ENCODE measurements at regions not wholly inside any gene's neighbourhood (a gene's known extent, or its start where the extent isn't known, plus 50 kb on each side); places are given as distances from the start of the nearest gene placed in this dataset.
"Not testable (repeated sequence)": the region's sequence is repeated elsewhere in the genome, so short reads cannot be mapped to it uniquely, and the experiment has no call there.

DNA sequence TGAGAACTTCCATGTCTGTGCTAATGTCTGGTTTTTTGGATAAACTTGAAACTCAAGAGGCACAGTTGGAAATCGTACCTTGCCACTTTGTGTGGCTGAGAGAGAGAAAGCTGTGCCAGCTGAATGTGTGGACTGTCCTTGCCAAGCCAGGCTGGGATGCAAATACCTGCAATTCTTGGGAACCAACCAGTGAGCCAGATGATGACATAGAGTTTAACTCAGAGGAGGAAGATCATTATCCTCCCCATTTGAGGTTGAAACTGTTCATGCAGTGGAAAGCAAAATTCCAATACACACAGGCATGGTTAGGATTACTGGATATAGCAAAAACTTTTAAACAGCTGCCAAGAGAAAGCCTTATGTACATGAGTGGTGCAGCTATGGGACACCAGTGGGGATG is 451.4 kb upstream of the NPAP1 start:
- Histone ChIP-seq H3K36me3 (ENCODE audit: control insufficient read depth in 3 of 3, insufficient read depth in 3 of 3, low read length in 3 of 3) (no peaks in the 10 kb centered on the region), H3K9ac (ENCODE audit: low read depth in 1 of 3, low read length in 3 of 3) (no peak overlapping the region)

DNA sequence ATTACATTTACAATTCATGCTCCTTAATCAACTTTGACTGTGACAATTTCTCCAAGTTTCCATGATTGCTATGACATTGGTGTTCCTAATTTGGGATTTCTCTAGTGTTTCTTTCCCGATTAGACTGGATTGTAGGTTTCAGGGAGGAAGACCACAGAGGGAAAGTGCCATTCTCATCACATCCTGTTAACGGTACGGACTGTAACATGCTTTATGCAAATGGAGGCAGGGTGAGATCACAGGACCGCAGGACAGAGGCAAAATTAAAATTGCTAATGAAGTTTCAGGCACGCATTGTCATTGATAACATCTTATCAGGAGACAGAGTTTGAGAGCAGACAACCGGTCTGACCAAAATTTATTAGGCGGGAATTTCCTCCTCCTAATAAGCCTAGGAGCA is 446.7 kb upstream of the NPAP1 start:
- H3K36me3 ChIP-seq (ENCODE audit: control insufficient read depth in 3 of 3, insufficient read depth in 3 of 3, low read length in 3 of 3); H3K4me3 ChIP-seq (ENCODE audit: low read length in 3 of 3); H3K9ac ChIP-seq (ENCODE audit: low read depth in 1 of 3, low read length in 3 of 3); H3K27ac ChIP-seq (ENCODE audit: low read depth, low read length); H3K27me3 ChIP-seq (ENCODE audit: control insufficient read depth in 3 of 3, insufficient read depth in 3 of 3, low read length in 3 of 3); H3K9me3 ChIP-seq (ENCODE audit: control insufficient read depth in 3 of 3, low read length in 3 of 3); H3K4me1 ChIP-seq (ENCODE audit: control insufficient read depth in 3 of 3, insufficient read depth in 3 of 3, low read length in 3 of 3): not testable (repeated sequence)

More for the DNA sequence above, 451.4 kb upstream of the NPAP1 start:
- H3K4me3 ChIP-seq (ENCODE audit: low read length in 3 of 3): no peak overlapping the region
- no peaks in the 10 kb centered on the region for H3K27me3 ChIP-seq (ENCODE audit: control insufficient read depth in 3 of 3, insufficient read depth in 3 of 3, low read length in 3 of 3)
- no peak overlapping the region for H3K27ac ChIP-seq (ENCODE audit: low read depth, low read length)
- H3K9me3 ChIP-seq (ENCODE audit: control insufficient read depth in 3 of 3, low read length in 3 of 3): no peaks in the 10 kb centered on the region
- no peaks in the 10 kb centered on the region for H3K4me1 ChIP-seq (ENCODE audit: control insufficient read depth in 3 of 3, insufficient read depth in 3 of 3, low read length in 3 of 3)

DNA sequence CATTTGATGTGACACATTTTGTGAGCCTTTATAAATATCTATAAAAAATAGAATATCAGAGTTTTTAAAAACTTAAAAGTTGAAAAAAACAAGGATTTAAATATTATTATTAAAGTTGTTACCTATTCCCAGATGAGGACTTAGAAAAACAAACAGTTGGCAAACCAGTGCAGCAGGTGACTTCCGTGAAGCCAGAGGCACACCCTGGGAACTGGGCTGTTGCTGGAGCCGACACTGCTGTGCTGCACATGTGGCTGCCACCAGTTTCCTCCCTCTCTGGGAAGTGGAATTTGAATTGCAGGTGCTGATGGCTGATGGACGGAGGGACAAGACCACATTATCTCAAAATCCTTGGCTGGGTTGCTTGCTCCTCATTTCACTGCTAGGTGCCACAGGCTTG is 442.4 kb upstream of the NPAP1 start:
- not testable (repeated sequence) for H3K27me3 ChIP-seq (ENCODE audit: control insufficient read depth in 3 of 3, insufficient read depth in 3 of 3, low read length in 3 of 3); H3K9ac ChIP-seq (ENCODE audit: low read depth in 1 of 3, low read length in 3 of 3); H3K27ac ChIP-seq (ENCODE audit: low read depth, low read length); H3K36me3 ChIP-seq (ENCODE audit: control insufficient read depth in 3 of 3, insufficient read depth in 3 of 3, low read length in 3 of 3); H3K4me1 ChIP-seq (ENCODE audit: control insufficient read depth in 3 of 3, insufficient read depth in 3 of 3, low read length in 3 of 3); H3K9me3 ChIP-seq (ENCODE audit: control insufficient read depth in 3 of 3, low read length in 3 of 3); H3K4me3 ChIP-seq (ENCODE audit: low read length in 3 of 3)

DNA sequence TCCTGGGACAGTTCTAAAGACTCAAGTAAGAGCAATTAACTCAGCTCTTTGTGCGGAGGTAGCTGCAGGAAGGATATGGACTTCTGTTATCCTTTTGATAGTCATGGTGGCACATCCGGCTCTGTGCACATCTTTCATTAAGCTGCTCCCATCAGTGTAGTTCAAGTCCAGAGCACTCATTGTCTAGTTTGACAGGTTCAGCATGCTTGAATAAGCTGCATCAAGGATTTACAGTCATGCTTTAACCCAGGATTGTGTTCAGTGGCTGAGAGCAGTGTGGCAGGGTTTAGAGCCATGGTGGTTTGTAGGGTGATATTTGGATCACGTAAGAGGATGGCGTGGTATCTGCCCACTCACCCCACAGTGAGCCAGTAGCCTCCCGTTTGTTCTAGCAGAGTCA is 435.0 kb upstream of the NPAP1 start:
- H3K9ac ChIP-seq (ENCODE audit: low read depth in 1 of 3, low read length in 3 of 3); H3K4me3 ChIP-seq (ENCODE audit: low read length in 3 of 3); H3K36me3 ChIP-seq (ENCODE audit: control insufficient read depth in 3 of 3, insufficient read depth in 3 of 3, low read length in 3 of 3); H3K27me3 ChIP-seq (ENCODE audit: control insufficient read depth in 3 of 3, insufficient read depth in 3 of 3, low read length in 3 of 3); H3K27ac ChIP-seq (ENCODE audit: low read depth, low read length); H3K9me3 ChIP-seq (ENCODE audit: control insufficient read depth in 3 of 3, low read length in 3 of 3); H3K4me1 ChIP-seq (ENCODE audit: control insufficient read depth in 3 of 3, insufficient read depth in 3 of 3, low read length in 3 of 3): not testable (repeated sequence)

DNA sequence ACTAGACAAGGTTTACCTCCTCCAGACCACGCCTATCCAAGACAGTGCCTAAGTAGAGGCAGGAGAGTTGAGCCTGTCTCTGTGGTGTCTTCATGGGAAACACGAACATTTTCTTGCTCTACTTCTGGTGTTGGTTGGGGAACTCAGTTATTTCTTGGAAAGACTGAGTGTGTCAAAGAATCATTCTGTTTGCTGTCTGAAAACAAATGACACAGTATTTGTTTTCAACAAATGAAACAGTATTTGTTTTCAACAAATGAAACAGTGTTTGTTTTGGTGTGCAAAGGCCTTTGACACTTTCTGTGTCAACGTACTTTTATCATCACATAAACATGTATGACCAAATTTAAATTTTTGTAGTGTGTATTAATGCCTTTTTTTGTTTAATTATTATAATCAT is 416.5 kb upstream of the NPAP1 start:
- H3K9me3 ChIP-seq (ENCODE audit: control insufficient read depth in 3 of 3, low read length in 3 of 3); H3K36me3 ChIP-seq (ENCODE audit: control insufficient read depth in 3 of 3, insufficient read depth in 3 of 3, low read length in 3 of 3); H3K27ac ChIP-seq (ENCODE audit: low read depth, low read length); H3K27me3 ChIP-seq (ENCODE audit: control insufficient read depth in 3 of 3, insufficient read depth in 3 of 3, low read length in 3 of 3); H3K9ac ChIP-seq (ENCODE audit: low read depth in 1 of 3, low read length in 3 of 3); H3K4me1 ChIP-seq (ENCODE audit: control insufficient read depth in 3 of 3, insufficient read depth in 3 of 3, low read length in 3 of 3); H3K4me3 ChIP-seq (ENCODE audit: low read length in 3 of 3): not testable (repeated sequence)

DNA sequence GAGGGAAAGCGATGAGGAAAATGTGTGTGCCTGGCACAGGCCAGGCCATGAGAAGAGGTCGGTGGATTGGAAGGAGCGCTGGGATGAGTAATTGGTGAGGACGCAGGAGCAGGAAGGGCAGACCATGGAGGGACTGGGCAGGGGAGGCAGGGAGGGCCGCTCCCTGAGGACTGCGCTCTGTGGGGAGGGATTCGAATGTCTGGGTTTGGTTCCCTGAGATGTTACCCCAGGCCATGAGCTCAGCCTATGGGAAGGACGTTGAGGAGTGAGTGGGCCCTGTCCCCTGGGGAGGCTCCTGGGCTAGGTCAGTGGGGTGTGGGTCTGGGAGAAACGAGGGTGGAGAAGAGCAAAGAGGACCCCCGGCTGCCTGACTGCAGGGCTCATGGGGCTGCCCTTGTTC is 415.2 kb upstream of the NPAP1 start:
- not testable (repeated sequence) for H3K27ac ChIP-seq (ENCODE audit: low read depth, low read length); H3K9ac ChIP-seq (ENCODE audit: low read depth in 1 of 3, low read length in 3 of 3); H3K36me3 ChIP-seq (ENCODE audit: control insufficient read depth in 3 of 3, insufficient read depth in 3 of 3, low read length in 3 of 3); H3K27me3 ChIP-seq (ENCODE audit: control insufficient read depth in 3 of 3, insufficient read depth in 3 of 3, low read length in 3 of 3); H3K4me3 ChIP-seq (ENCODE audit: low read length in 3 of 3); H3K4me1 ChIP-seq (ENCODE audit: control insufficient read depth in 3 of 3, insufficient read depth in 3 of 3, low read length in 3 of 3); H3K9me3 ChIP-seq (ENCODE audit: control insufficient read depth in 3 of 3, low read length in 3 of 3)

DNA sequence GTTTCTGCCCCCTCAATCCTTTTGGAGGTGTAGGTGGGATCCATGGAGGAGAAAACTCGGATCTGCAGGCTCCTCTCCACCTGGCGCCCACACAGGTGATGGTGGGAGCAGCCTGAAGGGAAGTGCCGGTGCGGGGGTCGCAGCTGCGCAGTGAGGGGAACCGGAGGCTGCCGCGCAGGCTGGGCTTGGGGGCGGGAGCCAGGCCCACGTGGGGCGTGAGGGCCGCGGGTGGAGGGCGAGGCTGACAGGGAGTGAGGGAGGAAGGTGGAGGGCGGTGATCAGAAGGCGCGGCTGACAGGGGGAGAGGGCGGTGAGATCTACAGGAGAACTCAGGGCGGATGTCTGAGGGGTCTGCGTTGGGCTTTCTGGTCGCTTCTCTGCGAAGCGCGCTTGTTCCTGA is 414.7 kb upstream of the NPAP1 start:
- H3K4me3 ChIP-seq (ENCODE audit: low read length in 3 of 3); H3K27ac ChIP-seq (ENCODE audit: low read depth, low read length); H3K9me3 ChIP-seq (ENCODE audit: control insufficient read depth in 3 of 3, low read length in 3 of 3); H3K4me1 ChIP-seq (ENCODE audit: control insufficient read depth in 3 of 3, insufficient read depth in 3 of 3, low read length in 3 of 3); H3K36me3 ChIP-seq (ENCODE audit: control insufficient read depth in 3 of 3, insufficient read depth in 3 of 3, low read length in 3 of 3); H3K9ac ChIP-seq (ENCODE audit: low read depth in 1 of 3, low read length in 3 of 3); H3K27me3 ChIP-seq (ENCODE audit: control insufficient read depth in 3 of 3, insufficient read depth in 3 of 3, low read length in 3 of 3): not testable (repeated sequence)

DNA sequence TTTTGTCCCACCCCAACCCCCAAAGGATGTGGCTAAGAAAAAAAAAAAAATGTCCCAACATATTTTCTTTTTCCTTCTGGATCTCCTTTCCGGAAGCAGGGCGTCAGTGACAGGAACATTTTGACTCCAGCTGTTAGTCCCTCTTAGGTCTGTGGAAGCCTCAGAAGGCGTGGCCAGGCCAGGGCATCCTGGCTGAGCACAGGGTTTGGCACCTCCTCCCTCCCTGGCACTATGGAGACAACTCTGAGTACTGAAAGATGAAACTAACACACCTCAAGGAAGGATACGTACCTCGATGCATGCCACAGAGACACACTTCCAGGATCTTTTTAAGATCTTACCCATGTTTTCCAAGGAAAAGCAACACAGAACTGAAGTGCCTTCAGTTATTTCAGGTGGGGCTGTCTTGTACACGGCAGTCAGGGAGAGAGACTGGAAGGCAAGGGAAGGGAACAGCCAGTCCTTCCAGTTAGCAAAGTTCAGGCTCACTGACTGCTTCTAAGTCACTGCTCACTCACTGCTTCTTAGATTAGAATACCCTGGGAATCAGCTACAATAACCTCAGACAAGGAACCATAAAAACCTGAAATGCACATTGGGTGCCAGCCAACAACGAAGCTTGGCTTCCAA is 406.9 kb upstream of the NPAP1 start:
- not testable (repeated sequence) for H3K27ac ChIP-seq (ENCODE audit: low read depth, low read length); H3K36me3 ChIP-seq (ENCODE audit: control insufficient read depth in 3 of 3, insufficient read depth in 3 of 3, low read length in 3 of 3); H3K9me3 ChIP-seq (ENCODE audit: control insufficient read depth in 3 of 3, low read length in 3 of 3); H3K4me1 ChIP-seq (ENCODE audit: control insufficient read depth in 3 of 3, insufficient read depth in 3 of 3, low read length in 3 of 3); H3K4me3 ChIP-seq (ENCODE audit: low read length in 3 of 3); H3K9ac ChIP-seq (ENCODE audit: low read depth in 1 of 3, low read length in 3 of 3); H3K27me3 ChIP-seq (ENCODE audit: control insufficient read depth in 3 of 3, insufficient read depth in 3 of 3, low read length in 3 of 3)

DNA sequence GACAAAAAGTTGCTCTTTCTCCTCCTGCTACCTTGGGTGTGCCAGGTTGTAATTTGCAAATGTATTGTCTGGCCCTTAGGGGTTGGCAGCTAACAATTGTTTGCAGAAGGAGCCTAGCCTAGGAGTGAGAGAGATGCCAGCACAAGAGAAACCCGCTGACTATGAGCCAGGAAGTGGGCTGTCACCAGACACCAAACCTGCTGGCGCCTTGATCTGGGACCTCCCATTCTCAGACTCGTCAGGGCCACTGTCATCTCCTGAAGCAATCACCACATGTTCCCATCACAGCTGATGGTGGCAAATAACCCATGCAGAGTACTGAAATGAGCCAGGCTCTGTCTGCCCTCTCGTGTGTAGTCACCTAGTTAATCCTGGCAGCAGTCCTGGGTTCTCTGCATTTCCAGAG is 406.4 kb upstream of the NPAP1 start:
- Histone ChIP-seq H3K9me3 (ENCODE audit: control insufficient read depth in 3 of 3, low read length in 3 of 3) (no peaks in the 10 kb centered on the region), H3K4me1 (ENCODE audit: control insufficient read depth in 3 of 3, insufficient read depth in 3 of 3, low read length in 3 of 3) (no peaks in the 10 kb centered on the region), H3K27ac (ENCODE audit: low read depth, low read length) (no peak overlapping the region), H3K9ac (ENCODE audit: low read depth in 1 of 3, low read length in 3 of 3) (no peak overlapping the region), H3K27me3 (ENCODE audit: control insufficient read depth in 3 of 3, insufficient read depth in 3 of 3, low read length in 3 of 3) (no peaks in the 10 kb centered on the region), H3K36me3 (ENCODE audit: control insufficient read depth in 3 of 3, insufficient read depth in 3 of 3, low read length in 3 of 3) (no peaks in the 10 kb centered on the region), H3K4me3 (ENCODE audit: low read length in 3 of 3) (no peak overlapping the region)

DNA sequence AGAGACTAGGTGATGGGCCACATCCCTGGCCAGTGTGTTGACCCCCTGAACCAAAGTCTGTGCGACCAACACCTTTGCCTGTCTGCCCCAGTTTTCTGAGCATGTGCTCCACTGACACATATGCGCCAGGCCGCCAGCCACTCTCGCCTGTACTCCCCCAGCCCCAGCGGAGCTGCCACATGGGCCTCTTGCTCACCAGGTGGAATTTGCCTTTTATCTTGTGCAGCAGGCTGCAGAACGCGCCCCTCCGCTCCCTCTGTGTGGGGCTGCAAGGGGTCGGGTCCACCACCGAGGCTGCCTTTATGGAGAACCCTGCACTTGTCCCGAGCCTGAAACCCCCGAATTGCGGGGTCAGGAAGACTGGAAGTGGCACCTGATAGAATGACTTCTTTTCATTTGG is 405.7 kb upstream of the NPAP1 start:
- no peak overlapping the region for H3K4me3 ChIP-seq (ENCODE audit: low read length in 3 of 3)
- H3K36me3 ChIP-seq (ENCODE audit: control insufficient read depth in 3 of 3, insufficient read depth in 3 of 3, low read length in 3 of 3): no peaks in the 10 kb centered on the region
- H3K9ac ChIP-seq (ENCODE audit: low read depth in 1 of 3, low read length in 3 of 3): no peak overlapping the region
- no peak overlapping the region for H3K27ac ChIP-seq (ENCODE audit: low read depth, low read length)
- H3K27me3 ChIP-seq (ENCODE audit: control insufficient read depth in 3 of 3, insufficient read depth in 3 of 3, low read length in 3 of 3): no peaks in the 10 kb centered on the region
- no peaks in the 10 kb centered on the region for H3K9me3 ChIP-seq (ENCODE audit: control insufficient read depth in 3 of 3, low read length in 3 of 3)
- H3K4me1 ChIP-seq (ENCODE audit: control insufficient read depth in 3 of 3, insufficient read depth in 3 of 3, low read length in 3 of 3): no peaks in the 10 kb centered on the region

Measured in skeletal muscle tissue (tissue), 3 donors.